ENCODE measurements at regions not wholly inside any gene's neighbourhood (a gene's known extent, or its start where the extent isn't known, plus 50 kb on each side); places are given as distances from the start of the nearest gene placed in this dataset.

GRCh38 chr4:187232196-187232595 lies 508.5 kb upstream of the FAT1 start:
- peak; percentile 38 for DNase-seq (ENCODE audit: low spot score)

DNA sequence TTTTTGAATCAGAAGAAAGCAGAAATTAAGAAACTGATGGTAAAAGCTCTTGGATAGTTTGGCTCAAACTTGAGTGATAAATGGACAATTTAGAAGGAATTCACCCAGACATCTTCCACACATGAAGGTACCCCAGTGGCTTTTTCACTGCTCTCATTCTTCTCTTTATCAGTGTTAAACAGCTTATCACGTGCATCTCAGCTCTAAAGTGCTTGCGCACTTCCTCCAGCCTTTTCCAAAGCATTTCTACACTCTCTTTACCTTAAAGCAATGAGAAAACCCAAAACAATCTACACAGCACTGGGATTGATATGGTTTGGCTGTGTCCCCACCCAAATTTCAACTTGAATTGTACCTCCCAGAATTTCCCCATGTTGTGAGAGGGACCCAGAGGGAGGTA lies 509.1 kb upstream of the FAT1 start:
- DNase-seq (ENCODE audit: low spot score) = no peak

DNA sequence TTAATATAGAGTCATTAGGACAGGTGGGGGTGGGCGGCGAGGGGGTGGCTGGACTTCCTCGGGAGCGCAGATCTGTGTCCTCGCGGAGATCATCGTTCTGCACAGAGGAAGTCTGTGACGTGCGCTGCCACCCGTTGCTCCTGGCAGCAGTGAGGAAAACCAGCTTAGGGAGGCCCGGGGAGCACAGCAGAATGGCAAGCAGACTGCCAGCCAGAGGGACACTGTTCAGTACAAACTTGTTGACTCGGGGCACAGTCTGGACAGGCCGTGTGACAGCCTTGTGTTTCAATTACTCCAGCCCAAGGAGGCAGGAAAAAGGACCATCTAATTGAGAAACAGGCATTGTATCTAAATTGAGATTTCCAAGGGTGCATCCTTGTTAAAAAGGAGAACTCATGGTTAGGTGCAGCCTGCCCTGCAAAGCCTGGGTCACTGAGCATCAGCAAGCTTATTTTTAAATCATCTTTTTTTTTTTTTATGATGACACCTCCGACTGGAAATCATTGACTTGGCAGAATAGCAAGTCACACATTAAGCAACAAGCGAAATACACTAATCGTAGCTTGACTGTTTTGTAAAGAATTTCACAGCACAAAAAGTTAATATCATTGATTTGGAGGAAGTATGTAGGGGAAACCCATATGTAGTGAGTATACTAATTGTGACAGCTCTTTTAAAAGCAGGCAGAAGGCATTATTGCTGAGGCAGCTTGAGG lies 512.0 kb upstream of the FAT1 start:
- no peak for DNase-seq (ENCODE audit: low spot score)

DNA sequence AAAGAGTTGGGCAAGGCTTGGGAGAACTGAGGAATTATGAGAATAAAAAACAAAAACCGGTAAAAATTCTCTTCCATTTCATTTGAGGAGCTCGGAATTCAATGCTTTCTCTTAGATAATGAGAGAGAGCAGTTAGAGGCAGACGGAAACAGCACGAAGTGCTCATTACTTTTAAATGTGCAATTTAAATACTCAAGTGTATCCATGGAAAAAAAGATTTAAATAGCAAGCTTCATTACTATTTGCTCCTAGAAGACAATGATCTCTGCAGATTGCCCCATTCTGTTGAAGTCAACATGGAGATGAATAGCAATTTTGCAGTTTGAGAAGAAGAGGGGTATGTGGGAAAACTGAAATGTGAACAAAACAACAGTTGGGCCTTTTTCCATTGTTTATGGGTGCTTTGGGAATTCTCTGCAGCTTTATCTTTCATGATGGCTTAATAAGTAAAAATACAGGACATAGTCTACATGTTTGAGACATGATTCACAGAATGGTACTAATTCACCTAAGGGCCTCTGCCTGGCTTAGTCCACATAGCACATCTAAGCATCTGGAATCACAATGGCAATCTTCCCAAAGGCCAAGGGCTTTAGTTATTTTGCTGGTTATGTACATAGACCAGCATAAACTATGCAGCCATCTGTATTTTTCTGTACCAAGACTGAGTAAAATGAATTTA lies 512.7 kb upstream of the FAT1 start:
- DNase-seq (ENCODE audit: low spot score) = peak; percentile 61

DNA sequence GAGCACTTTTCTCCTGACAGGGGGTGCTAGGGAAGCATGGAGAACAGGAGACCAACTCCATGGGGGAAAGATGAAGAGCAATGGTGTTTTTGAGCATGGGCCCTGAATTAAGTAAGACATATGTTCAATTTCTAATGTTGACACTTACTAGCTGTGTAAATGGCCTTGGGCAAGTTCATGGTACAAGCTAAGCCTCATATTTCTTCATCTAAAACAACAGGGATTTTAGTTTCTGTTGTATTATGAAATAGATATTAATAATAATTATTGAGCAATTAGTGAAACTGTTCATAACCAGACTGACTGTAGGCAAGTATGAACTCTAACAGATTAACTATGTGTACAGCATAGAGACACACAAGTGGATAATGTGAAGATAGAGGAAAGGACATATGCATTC lies 515.0 kb upstream of the FAT1 start:
- DNase-seq (ENCODE audit: low spot score) = no peak

GRCh38 chr4:187251896-187252295 lies 528.2 kb upstream of the FAT1 start:
- no peak for DNase-seq (ENCODE audit: low spot score)

DNA sequence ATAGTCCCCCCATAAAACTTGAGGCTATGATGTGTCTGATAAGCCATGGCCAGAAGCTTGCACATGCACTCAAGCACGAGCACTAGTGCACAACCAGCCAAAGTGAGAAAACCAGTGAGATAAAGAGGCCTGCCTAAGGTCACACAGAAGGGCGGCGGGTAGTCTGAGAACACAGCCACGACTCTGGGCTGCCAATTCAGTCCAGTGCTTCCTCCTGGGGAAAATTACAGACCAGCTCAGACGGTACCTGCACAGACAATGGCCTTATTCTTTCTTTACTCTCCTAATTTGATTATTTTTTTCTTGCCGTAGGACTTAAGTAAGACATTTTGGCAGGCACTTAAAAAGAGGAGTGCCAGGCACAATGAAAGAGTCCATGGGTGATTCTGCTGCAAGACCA lies 533.2 kb upstream of the FAT1 start:
- no peak for DNase-seq (ENCODE audit: low spot score)

- DNase-seq (ENCODE audit: low spot score) = no peak
Observed at GRCh38 chr4:187258651-187259401, 535.2 kb upstream of the FAT1 start.

- no peak for DNase-seq (ENCODE audit: low spot score)
Observed at GRCh38 chr4:187268940-187269339, 545.3 kb upstream of the FAT1 start.

- DNase-seq (ENCODE audit: low spot score) = no peak
Observed at GRCh38 chr4:187270154-187270553, 546.5 kb upstream of the FAT1 start.

DNA sequence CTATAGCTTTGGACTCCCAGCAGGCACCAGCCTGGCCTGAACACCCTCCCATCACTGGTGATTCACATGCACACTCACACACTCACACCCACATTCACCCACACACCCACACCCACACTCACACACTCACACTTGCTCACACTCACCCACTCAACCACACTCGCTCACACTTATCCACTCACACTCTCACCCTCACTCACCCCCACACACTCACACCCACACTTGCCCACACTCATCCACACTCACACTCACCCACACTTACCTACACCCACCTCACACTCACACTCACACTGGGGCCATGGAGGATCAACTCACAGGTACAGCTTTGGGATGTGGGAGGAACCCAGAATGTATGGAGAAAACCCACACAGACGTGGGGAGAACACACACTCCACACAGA lies 548.2 kb upstream of the FAT1 start:
- no peak for DNase-seq (ENCODE audit: low spot score)

GRCh38 chr4:187274153-187274552 lies 550.5 kb upstream of the FAT1 start:
- DNase-seq (ENCODE audit: low spot score) = no peak

GRCh38 chr4:187276736-187277408 lies 553.2 kb upstream of the FAT1 start:
- DNase-seq (ENCODE audit: low spot score) = no peak

GRCh38 chr4:187283201-187283955 lies 559.7 kb upstream of the FAT1 start:
- DNase-seq (ENCODE audit: low spot score) = peak; percentile 9

- DNase-seq (ENCODE audit: low spot score) = peak; percentile 69
Observed at GRCh38 chr4:187286525-187286924, 562.9 kb upstream of the FAT1 start.

DNA sequence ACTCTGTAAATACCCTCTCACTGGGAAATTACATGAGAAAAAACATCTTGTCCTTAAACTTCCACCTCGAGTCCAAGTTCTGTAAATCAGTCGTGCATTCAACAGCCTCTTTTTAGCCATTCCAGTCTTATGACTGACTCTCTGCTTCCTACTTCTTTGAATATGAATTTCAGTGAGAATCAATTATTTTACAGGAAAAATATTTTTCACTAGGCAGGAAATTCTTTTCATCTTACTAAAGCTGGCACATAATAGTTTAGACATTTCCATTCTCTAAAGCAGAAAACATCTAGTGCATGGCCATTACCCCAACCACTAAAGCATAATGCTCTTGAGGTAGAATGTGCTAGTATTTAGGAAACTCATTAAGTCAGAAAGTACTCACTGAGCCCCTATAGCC lies 565.7 kb upstream of the FAT1 start:
- no peak for DNase-seq (ENCODE audit: low spot score)

DNA sequence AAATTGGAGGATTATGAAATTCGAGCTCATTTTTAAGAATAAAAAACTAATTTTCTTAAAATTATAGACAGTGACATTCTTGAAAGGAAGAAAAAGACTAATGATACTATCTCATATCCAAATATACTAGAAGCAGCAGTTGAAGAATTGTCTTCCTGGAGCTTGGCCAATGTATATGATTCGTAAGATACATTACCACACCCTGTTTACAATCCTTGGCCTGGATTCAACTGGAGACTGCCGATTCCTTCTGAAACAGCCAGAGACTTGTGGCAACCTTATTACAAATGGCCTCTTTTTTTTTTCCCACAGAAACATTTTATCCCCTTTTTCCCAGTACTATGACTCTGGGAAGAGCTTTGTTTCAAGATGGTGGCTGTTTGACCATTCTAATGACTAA lies 571.2 kb upstream of the FAT1 start:
- DNase-seq (ENCODE audit: low spot score) = no peak

- DNase-seq (ENCODE audit: low spot score) = no peak
Observed at GRCh38 chr4:187301923-187302322, 578.3 kb upstream of the FAT1 start.

DNA sequence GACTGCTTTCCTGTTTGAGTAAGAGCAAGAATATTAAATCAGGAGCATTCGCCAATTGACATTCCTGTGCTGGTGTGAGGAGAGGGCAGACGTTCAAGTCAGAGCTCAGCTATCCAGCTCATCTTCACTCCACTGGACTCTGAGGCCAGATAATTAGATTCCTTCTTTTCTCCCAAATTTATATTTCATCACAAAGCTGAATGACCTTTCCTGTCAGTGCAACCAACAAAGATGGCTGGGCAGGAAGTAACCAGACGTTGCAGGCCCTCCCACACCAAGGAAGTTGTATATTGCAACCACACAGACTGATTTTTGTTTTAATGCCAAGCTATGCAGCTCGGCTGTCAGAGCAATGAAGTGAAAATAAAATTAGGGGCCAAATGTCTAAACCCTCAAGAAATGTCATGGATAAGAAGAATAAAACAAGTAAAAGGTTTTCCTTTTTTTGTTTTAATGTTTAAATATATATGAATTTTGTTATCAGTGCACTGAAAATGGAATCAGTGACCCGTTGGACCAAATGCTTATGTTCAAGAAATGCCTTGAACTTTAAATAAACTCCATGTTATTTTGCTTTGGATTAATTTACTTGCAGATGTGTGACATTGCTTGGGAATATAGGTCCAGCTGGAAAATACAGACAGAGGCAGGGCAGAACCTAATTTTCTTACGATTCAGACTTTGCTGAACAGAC lies 578.9 kb upstream of the FAT1 start:
- peak; percentile 21 for DNase-seq (ENCODE audit: low spot score)

- no peak for DNase-seq (ENCODE audit: low spot score)
Observed at GRCh38 chr4:187304133-187304532, 580.5 kb upstream of the FAT1 start.

GRCh38 chr4:187307131-187307530 lies 583.5 kb upstream of the FAT1 start:
- no peak for DNase-seq (ENCODE audit: low spot score)

All from umbilical cord (tissue), 1 donor.